ENCODE measurements at regions not wholly inside any gene's neighbourhood (a gene's known extent, or its start where the extent isn't known, plus 50 kb on each side); places are given as distances from the start of the nearest gene placed in this dataset.

GRCh38 chr3:107992976-107993684 is 97.7 kb downstream of the CD47 start:
- Histone ChIP-seq H3K27ac (no peak overlapping the region), H3K4me3 (no peak overlapping the region), H3K27me3 (no peaks in the 10 kb centered on the region), H3K9me3 (no peaks in the 10 kb centered on the region), H3K4me1 (peaks cover 0 to 12% of the 10 kb centered on the region in 2 donors), H3K36me3 (no peaks in the 10 kb centered on the region)
- TF ChIP-seq CTCF (IDR thresholded peaks at IDR 0.05), result no peak
- no peak for DNase-seq (ENCODE audit: low spot score)

GRCh38 chr3:107990926-107991325 is 99.9 kb downstream of the CD47 start:
- Histone ChIP-seq H3K27me3 (no peaks in the 10 kb centered on the region), H3K4me1 (peaks cover 0 to 33% of the 10 kb centered on the region in 2 donors)
- DNase-seq (ENCODE audit: low spot score), result no peak

GRCh38 chr3:107990433-107990832 is 100.4 kb downstream of the CD47 start:
- TF ChIP-seq CTCF (IDR thresholded peaks at IDR 0.05), result no peak
- Histone ChIP-seq H3K27ac (no peak overlapping the region), H3K4me3 (no peak overlapping the region), H3K27me3 (no peaks in the 10 kb centered on the region), H3K36me3 (no peaks in the 10 kb centered on the region), H3K4me1 (peaks cover 0 to 36% of the 10 kb centered on the region in 2 donors), H3K9me3 (no peaks in the 10 kb centered on the region)
- no peak for DNase-seq (ENCODE audit: low spot score)

More at GRCh38 chr3:107990926-107991325, 99.9 kb downstream of the CD47 start:
- H3K9me3 ChIP-seq, result no peaks in the 10 kb centered on the region
- H3K36me3 ChIP-seq, result no peaks in the 10 kb centered on the region
- H3K27ac ChIP-seq, result no peak overlapping the region
- TF ChIP-seq CTCF (IDR thresholded peaks at IDR 0.05), result no peak
- no peak overlapping the region for H3K4me3 ChIP-seq

- Histone ChIP-seq H3K27me3 (no peaks in the 10 kb centered on the region), H3K4me3 (no peak overlapping the region), H3K36me3 (no peaks in the 10 kb centered on the region), H3K27ac (no peak overlapping the region), H3K4me1 (peaks cover 0 to 38% of the 10 kb centered on the region in 2 donors), H3K9me3 (no peaks in the 10 kb centered on the region)
- no peak for DNase-seq (ENCODE audit: low spot score)
- no peak for TF ChIP-seq CTCF (IDR thresholded peaks at IDR 0.05)
These were observed 101.2 kb downstream of the CD47 start for GRCh38 chr3:107989661-107990060.

GRCh38 chr3:107988460-107989175 is 102.2 kb downstream of the CD47 start:
- Histone ChIP-seq H3K36me3 (no peaks in the 10 kb centered on the region), H3K4me1 (peaks cover 0 to 38% of the 10 kb centered on the region in 2 donors)
- DNase-seq (ENCODE audit: low spot score), result no peak

More at GRCh38 chr3:107988460-107989175, 102.2 kb downstream of the CD47 start:
- Histone ChIP-seq H3K27ac (no peak overlapping the region), H3K27me3 (no peaks in the 10 kb centered on the region), H3K4me3 (no peak overlapping the region), H3K9me3 (no peaks in the 10 kb centered on the region)
- no peak for TF ChIP-seq CTCF (IDR thresholded peaks at IDR 0.05)
